HG03196 (cell line): ENCODE measurements at regions not wholly inside any gene's neighbourhood (a gene's known extent, or its start where the extent isn't known, plus 50 kb on each side); places are given as distances from the start of the nearest gene placed in this dataset.
"Not testable (repeated sequence)": the region's sequence is repeated elsewhere in the genome, so short reads cannot be mapped to it uniquely, and the experiment has no call there.

Experiments used
- ATAC-seq: cut with Tn5 transposase; IDR thresholded peaks from one replicate; pipeline ENCODE4 v1.9.1; 2021; ENCODE audit not compliant: unreplicated experiment

DNA sequence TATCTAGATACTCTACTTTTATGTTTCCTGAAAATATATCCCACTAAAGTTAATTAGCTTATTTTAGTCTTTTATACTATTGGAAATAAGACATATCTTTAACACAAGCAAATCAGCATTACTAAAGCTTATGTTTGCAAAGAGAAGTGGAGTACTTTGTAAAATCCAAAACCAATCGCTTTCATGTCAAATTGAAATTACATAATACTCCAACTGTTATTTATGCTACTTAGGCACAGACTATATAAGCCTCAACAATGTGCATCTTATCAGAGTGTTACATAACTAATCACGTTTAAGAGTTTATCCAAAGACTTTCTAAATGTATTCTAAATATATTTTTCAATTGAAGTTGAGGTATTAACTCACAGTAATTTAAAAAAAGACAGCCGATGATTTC, 200.0 kb downstream of the PCDH20 start:
- ATAC-seq, result no peak

DNA sequence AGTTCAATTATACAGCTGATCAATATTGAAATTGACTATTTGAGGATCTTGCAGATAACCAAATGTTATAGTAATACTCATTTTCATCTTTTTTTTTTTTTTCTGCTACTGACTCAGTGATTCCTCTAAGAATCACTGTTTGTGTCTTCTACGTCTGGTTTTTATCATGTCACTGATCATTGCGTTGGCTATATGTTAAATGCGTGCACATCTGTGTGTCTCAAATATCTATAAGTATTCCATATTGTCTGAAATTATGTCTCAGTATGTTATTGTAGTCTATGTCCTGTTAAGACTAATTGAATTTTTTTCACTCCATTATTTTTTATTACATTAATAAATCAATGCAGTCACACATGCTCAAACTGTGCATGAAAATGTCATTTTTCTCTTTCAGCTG, 200.5 kb downstream of the PCDH20 start:
- no peak for ATAC-seq

DNA sequence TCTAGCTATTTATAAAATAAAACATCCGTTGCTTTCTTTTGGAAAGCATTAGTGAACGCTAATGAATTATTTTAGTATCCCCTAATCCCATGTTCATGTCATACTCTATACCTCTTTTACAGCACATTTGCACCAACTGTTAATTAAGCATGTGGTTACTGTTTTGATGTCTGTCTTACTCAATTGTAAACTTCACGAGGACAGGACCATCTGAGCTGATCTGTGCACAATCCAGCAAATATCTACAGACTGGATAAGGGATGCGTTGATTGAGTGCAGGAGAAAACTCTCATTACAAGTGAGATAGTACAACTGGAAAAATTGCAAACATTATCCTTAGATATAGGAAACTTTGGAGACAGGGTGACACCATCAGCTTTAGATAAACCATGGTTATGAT, 201.1 kb downstream of the PCDH20 start:
- no peak for ATAC-seq

DNA sequence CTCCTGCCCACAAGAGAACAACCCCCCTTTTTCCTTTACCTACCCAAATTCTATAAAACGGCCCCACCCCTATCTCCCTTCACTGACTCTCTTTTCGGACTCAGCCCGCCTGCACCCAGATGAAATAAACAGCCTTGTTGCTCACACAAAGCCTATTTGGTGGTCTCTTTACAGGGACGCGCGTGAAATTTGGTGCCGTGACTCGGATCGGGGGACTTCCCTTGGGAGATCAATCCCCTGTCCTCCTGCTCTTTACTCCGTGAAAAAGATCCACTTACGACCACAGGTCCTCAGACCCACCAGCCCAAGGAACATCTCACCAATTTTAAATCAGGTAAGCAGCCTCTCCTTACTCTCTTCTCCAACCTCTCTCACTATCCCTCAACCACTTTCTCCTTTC, 209.8 kb downstream of the PCDH20 start:
- not testable (repeated sequence) for ATAC-seq

DNA sequence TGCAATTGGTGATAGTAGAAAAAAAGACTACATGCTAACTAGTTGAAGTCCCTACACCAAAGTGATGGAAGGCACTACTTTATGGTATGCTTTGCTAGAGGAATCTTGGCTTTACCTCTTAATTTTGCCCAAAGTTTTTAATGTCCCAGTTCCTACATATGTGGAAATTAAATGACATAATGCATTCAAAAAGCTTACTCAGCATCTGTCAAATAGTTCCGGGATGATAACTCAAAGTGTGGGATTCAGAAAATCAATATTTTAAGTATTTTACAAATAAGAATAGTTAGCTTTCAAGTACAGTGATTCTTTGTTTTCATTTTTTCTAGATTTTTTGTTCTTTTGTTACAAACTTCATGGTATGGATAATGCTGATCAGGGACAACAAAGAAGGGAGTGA, 211.6 kb downstream of the PCDH20 start:
- ATAC-seq, result no peak

DNA sequence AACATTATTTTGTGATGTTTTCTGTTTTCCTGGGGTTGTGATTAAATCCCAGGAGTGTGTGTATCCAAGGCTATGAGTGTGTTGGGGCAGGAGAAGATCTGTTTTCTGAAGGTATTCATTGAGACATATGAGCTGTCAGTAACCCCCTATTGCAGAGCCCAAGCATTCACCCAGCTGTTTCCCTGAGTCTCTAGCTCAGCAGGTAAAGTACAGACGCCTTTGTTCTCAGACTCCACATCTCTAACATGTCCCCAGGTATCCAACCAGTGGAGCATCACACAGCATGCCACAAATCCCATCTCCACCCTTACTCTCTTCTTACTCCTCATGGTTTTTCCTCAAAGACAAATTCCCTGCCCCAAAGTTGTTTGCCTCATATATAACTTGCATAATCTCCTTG, 213.6 kb downstream of the PCDH20 start:
- ATAC-seq, result no peak

DNA sequence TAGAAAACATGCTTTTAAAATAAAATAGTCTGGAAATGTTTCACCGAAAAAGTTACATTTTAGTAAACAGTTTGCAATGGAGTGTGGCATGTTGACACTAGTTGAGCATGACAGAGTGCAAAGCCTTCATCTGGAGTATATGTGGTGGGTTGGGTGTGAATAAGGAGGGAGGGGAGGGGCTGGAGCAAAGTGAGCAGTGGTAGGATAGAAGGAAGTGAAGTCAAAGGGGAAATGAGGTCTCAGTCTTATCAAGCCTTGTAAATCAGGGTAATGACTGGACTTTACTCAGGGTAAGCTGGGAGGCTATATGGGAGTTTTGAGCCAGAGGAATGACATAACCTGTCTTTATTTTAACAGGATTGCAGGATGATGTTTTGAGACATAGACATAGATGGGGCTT, 222.8 kb downstream of the PCDH20 start:
- no peak for ATAC-seq

DNA sequence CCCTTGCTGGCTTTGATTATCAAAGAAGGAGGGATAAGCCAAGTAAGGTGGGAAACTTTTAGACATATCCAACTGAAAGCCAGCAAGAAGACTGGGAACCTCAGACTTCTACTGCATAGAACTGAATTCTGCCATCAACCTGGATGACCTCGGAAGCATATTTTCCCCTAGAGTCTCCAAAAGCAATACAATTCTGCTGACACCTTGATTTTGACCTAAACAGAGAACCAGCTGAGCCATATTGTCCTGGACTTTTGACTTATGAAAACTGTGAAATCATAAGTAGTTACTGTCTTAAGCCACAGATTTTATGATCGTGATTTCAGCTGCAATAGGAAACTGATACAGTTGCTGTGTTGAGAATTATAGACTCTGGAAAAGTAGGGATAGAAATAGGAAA, 227.6 kb downstream of the PCDH20 start:
- ATAC-seq, result no peak

DNA sequence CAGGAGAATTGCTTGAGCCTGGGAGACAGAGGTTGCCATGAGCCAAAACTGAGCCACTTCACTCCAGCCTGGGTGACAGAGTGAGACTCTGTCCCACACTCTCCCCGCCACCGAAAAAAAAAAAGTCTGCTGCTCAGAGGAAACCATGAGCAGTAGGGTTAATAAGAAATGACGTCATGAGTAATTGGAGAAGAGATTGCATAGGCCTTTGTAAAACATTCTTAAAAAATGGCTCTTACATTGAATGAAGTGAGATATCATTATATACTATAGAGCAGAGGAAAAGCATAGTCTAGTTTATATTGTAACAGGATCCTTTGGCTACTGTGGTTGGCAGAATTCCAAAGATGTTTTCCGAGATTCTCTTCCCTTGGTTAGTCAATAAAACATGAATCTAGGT, 228.2 kb downstream of the PCDH20 start:
- no peak for ATAC-seq

DNA sequence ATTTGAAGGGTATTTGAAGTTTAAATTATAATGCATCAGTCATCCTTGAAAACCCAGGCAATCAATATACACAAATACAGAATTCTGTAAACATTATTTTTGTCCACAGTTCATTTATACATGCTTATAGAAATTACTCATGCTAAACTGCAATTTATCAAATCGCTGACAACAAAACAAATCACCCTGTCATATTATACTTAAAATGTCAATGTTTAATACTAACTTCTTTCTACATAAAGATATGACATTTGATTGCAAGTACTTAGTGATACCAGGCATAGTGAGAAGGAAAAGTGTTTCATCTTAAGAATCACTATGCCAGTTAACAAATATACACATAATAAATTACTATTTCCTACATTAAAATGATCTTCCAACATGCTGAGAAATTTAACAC, 232.0 kb downstream of the PCDH20 start:
- no peak for ATAC-seq

DNA sequence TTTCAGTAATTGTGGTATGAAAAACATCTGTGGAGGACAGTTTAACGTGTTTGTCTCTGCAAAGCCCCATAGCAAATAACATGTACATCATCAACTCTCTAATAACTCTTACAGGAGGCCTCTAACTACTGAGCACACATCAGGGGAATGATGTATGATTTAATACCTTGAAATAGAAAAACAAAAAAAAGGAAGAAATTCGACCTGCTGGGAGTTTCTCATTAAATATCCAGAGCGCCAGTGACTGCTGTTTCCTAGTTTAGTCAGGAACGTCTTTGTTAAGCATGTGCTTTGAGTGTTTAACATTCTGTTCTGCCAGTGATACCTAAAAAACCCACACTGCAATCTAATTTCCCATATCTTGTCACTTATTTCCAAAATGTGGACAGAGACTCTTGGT, 235.4 kb downstream of the PCDH20 start:
- no peak for ATAC-seq

DNA sequence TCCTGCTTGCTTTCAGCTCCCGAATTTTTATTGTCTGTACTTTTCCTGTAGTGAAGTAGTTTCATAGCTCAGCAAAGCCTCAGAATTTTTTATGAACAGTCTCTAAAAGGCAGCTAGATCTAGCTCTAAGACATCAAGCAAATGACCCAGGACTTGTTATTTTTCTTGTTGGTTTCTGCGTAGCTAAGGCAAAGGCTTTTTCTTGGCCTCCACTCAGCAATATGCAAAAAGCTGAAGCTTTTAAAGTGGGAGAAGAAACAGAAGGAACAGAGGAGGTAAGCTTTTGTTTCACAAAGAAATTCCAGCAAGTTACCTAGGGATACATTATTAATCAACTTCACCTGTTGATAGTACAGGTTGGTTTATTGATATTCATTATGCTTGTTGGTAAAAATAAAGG, 235.9 kb downstream of the PCDH20 start:
- ATAC-seq, result no peak

DNA sequence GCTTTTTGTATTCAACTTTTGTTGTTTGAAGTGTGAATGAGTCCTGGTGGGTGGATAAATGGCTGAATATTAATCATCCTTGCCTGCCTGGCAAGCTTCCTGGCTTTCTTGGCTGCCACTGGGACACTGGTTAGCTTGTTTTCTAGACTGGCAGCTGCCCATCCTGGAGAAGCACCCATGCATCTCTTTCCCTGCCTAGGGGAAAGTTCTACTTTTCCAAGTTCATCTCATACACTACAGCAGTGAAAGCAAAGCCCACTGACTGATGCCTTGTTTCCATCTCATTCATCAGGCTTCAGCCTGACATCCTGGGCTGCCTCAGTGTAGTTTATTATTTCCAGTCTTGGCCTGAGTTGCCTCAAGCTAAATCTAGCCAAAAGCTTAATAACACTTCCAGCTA, 244.8 kb downstream of the PCDH20 start:
- ATAC-seq, result no peak

DNA sequence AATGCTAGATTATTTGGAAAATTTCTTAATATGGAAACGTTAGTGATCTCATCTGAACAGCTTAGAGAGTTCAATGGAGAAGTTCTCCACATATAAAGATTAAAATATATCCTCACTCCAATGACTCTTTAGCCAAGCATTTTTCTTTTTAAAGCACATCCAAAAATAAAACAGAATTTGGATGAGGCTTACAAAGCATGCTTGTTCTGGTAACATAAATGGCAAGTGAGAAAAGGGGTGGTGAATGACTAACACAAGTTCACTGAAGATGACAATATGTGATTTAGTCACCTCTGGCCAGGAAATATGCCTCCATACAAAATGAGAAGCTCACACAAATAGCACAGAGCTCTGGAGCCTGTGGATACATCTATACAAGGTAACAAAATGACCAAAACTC, 253.0 kb downstream of the PCDH20 start:
- no peak for ATAC-seq

DNA sequence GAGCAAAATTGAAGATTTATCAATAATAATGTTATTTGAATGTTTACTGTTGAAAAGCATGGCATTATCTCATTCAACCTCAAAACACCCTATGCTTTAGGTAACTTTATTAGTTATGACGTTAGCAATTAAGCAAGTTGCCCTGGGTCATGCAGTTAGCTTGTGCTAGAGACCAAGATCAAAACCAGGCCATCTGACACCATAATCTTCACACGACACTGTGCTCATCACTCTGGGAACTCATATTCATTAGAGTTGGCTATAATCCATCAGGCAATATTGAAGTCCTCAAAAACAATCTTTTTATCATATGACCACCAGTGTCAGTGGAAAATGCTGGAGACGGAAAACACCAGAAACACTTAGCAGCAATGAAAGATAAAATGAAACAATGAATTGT, 253.5 kb downstream of the PCDH20 start:
- no peak for ATAC-seq

DNA sequence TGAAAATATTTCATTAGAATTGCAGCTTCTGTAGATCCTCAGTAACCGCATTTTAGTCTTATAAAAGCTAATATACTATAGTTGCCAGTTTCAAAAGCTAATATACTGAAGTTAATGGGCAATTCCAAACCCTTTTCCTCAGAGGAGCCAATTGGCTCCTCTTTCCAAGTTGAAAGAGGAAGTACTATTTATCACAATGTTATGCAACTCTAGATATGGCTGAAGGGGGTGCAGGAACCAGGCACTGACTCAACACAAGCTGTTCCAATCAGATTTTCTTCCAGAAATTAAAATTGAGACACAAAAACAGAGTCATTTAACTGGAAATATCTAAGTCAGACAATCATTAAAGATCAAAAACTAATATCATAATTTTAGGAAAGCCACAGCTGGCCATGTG, 258.9 kb downstream of the PCDH20 start:
- no peak for ATAC-seq

DNA sequence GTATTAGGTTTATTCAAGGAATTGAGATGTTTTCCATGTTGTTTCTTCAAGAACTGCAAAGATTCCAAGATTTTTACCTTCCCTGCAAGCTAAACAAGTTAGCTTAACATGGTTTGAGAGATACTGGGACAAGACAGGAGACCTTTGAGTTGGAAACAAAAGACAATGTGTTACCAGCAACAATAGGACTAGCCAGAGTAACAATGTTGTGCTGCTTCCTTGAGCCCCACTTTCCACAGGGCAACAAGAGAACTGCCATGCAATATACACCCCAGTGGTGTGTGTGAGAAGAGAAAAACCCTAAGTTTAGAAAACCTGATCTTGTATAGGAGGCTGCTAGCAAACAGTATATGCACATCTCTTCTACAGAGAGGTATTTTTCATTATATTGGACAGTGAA, 264.6 kb downstream of the PCDH20 start:
- no peak for ATAC-seq

DNA sequence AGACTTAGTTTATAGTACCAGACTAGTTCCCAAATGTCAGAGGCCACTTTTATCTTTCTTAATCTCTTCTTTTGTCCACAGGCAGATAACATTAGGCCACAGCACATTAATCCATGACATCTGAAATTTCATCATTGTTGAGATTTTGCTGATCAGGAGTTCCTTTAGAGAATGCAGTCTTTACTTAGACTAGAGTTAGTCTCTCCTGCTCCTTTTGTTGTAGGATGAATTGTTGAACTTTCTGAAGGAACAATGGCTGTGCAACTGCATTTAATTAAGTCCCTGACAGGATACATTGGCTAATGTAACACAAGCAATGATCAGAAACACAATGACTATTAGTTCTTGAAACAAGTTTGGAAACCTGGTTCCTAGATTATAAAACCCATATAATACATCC, 266.3 kb downstream of the PCDH20 start:
- no peak for ATAC-seq

DNA sequence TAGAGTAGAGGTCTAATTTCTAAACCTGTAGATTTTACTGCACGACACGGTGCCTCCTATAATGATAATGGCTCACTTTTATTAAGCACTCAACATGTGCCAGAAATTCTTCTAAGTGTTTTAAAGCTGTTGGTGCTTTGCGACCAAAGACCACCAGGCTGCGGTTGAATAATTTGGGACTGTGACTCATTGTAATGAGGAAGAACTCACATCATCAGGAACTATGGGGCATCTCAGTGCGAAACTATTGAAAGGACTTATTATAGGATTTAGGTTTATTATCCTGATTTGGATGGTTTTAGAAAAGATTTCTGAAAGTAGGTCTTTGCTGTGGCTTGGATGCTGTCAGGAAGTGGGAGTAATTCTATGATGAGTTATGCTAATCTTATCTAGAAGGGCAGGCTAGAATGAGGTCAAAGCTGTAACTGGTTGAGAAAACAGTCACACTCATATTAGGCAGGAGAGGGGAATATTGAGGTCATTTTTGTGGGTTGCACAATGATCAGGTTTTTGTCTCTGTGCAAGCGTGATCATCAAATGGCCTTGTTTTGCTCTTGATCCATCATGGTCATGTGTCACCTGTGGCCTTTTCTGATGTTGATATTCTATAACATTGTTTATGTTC, 266.8 kb downstream of the PCDH20 start:
- ATAC-seq, result no peak

DNA sequence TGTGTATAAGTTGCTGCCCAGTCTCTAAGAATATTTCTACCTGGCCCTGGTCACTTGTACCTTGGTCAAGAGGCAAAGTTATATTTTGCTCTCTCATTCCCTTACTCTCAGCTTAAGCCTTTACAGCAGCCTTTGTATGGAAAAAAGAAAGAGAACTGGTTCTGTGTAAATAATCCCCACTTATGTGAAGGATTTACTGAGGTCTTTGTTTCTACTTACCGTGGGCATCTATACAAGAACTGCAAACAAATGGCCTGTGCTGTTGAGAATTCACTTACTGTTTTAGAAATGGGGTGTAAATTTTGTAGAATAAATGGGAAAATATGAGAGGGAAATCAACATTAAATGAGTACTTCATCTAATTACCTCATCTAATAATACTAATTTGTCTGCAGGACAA, 267.4 kb downstream of the PCDH20 start:
- no peak for ATAC-seq

DNA sequence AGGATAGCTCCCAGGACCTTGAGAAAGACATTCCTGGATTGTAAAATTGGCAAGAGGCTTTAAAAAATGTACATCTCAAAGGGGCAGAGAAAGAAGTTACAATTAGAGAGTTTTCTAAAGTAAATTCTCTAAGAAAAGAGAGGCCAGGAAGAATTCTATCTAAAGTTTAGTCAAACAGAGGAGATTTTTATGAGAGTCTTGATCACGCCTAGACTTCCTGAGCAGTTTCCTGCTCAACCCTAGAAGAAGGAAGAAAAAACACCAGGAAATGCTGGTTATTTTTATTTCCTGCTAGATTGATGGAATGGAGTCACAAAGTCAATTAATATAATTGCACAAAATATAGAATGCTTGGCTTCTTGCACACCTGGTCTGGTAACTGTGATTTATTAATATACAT, 269.1 kb downstream of the PCDH20 start:
- ATAC-seq, result no peak

DNA sequence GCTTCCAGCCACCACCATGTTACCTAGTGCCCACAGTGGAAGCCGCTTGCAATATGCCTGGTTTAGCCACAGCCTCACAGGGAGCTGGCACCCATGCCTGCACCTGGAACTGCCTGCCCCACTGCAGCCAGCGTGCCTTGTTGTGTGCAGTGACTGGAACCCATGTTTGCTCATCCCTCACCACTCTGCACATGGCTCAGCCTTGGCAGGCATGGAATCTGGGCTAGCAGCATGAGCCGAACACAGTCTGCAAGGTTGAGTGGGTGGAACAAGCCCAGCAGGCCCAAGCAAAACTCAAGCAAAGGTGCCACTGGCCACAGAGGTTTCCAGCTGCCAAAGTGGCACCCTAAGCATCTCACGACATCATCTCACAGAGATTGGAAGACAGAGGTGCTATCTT, 269.5 kb downstream of the PCDH20 start:
- no peak for ATAC-seq

DNA sequence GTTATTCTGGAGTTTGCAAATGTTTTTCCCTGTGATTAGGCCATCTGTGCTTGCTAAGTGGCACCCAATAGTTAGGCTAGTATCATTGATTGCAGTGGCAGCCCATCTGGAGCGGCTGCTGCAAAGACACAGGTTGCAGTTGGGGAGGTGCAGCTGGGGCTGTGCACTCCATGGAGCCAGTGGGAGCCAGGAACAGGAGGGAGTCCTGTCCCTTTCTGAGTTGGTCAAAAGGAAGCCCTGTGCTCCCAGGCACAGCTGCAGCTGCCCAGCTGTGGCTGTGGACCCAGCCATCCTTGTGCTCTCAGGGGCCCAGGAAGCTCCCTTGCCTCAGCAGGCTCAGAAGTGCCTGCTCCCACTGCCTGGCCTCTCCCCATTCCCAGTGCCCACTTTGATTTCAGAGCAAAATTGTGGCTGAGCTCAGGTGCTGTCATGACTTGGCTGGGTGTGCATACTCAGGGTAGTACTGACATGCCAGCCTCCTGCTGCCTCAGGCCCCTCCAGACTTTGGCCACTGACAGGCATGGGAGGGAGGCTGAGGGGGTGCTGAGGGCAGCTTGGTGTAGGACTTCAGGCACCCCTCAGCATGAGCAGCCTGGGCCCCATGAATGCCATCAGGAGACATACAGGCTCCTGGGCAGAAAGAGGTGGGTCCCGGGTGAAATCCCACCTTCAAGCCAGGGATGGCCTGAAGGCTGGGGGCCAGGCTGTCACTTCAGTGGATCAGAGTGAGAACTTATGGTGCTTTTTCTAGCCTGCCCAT, 270.6 kb downstream of the PCDH20 start:
- ATAC-seq, result no peak
